WERI-Rb-1 (cell line): ENCODE measurements at regions not wholly inside any gene's neighbourhood (a gene's known extent, or its start where the extent isn't known, plus 50 kb on each side); places are given as distances from the start of the nearest gene placed in this dataset.

ENCODE experiments used
- DNase-seq: peaks from one replicate; pipeline ENCODE4 v3.0.0-alpha.2; 2020
- H3K27ac ChIP-seq: fragments of 250-450 bp; sonication (Bioruptor Pico); 2 replicates; pipeline ENCODE4 v1.5.1; 2020; ENCODE audit warnings: mild to moderate bottlenecking, moderate library complexity
- H3K27me3 ChIP-seq: fragments of 250-450 bp; sonication (Bioruptor Pico); 2 replicates; pipeline ENCODE4 v1.5.1; 2021; ENCODE audit warnings: mild to moderate bottlenecking, low read depth, moderate library complexity; ENCODE audit not compliant: insufficient read depth, severe bottlenecking
- H3K36me3 ChIP-seq: fragments of 250-450 bp; sonication (Bioruptor Pico); 2 replicates; pipeline ENCODE4 v1.5.1; 2020; ENCODE audit warnings: mild to moderate bottlenecking, moderate library complexity
- H3K4me3 ChIP-seq: 2 replicates; pipeline ENCODE4 v1.5.1; 2011; ENCODE audit warnings: low read depth, mild to moderate bottlenecking, control low read depth, low read length
- H3K9me3 ChIP-seq: fragments of 250-450 bp; sonication (Bioruptor Pico); 2 replicates; pipeline ENCODE4 v1.5.1; 2021; ENCODE audit warnings: mild to moderate bottlenecking, moderate library complexity; ENCODE audit not compliant: severe bottlenecking
- TF ChIP-seq, protein P1 (sequence below): IDR thresholded peaks from 2 replicates; pipeline ENCODE4 v1.5.1; 2011; ENCODE audit warnings: low read depth, mild to moderate bottlenecking, control low read depth, inconsistent platforms, low read length

DNA sequence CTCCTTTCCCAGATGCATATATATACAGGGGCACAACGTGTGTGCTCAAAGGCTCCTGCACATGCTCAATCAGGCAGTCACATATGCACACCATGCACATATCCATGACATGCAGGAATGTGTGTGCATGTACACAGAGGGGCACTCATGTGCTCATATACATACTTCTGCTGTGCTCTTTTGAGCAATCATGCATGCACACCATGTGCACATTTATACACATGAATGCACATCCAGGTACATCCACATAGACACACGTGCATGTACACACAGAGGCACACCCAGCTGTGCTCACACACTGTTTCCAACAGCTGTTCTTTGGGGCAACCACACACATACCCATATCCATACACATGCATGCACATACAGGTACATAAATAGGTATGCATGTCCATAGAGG, 165.3 kb downstream of the SALL1 start:
- Histone ChIP-seq H3K27me3 (no peaks in the 10 kb centered on the region), H3K9me3 (no peaks in the 10 kb centered on the region), H3K4me3 (no peak overlapping the region), H3K27ac (no peak overlapping the region), H3K36me3 (no peaks in the 10 kb centered on the region)
- DNase-seq: no peak
- TF ChIP-seq, protein P1, sequence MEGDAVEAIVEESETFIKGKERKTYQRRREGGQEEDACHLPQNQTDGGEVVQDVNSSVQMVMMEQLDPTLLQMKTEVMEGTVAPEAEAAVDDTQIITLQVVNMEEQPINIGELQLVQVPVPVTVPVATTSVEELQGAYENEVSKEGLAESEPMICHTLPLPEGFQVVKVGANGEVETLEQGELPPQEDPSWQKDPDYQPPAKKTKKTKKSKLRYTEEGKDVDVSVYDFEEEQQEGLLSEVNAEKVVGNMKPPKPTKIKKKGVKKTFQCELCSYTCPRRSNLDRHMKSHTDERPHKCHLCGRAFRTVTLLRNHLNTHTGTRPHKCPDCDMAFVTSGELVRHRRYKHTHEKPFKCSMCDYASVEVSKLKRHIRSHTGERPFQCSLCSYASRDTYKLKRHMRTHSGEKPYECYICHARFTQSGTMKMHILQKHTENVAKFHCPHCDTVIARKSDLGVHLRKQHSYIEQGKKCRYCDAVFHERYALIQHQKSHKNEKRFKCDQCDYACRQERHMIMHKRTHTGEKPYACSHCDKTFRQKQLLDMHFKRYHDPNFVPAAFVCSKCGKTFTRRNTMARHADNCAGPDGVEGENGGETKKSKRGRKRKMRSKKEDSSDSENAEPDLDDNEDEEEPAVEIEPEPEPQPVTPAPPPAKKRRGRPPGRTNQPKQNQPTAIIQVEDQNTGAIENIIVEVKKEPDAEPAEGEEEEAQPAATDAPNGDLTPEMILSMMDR: no peak

DNA sequence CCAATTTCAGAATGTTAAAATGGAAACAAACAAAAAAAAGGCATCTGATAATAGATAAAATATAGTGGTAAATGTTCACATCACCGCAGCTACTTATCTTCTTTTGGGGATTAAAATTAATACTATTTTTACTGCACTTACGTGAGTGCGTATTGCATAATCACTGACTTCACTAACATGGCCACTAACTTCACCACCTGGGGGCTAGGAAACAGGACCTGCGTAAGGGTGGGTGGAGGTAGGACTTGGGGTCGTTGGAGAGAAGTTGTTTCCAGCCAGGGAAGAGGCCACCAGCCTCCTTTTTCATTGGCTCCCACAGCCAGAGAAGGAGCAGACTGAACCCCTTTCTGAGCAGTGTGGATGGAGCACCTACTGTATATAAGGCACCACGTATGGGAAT, 166.4 kb downstream of the SALL1 start:
- TF ChIP-seq, protein P1: no peak
- Histone ChIP-seq H3K27ac (no peak overlapping the region), H3K4me3 (no peak overlapping the region), H3K36me3 (no peaks in the 10 kb centered on the region), H3K9me3 (no peaks in the 10 kb centered on the region), H3K27me3 (no peaks in the 10 kb centered on the region)
- no peak for DNase-seq

DNA sequence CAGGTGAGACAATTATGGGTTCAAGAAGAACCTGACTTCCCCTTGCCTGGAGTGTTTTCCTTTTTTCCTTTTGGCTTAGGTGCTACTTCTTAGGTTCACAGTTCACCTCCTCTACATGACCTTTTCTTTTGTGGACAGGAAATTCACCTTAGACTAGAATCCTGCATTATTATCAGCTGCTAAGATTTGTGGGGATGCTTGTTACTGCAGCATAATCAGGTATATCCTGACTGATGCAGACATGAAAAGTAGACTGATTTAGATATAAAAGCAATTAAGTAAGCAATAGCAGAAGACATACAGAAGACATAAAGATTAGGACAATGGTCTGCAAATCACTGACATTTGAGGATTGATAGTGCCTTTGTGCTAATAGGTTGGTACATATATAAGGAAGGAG, 168.3 kb downstream of the SALL1 start:
- Histone ChIP-seq H3K27ac (no peak overlapping the region), H3K9me3 (no peaks in the 10 kb centered on the region), H3K36me3 (no peaks in the 10 kb centered on the region), H3K27me3 (no peaks in the 10 kb centered on the region), H3K4me3 (no peak overlapping the region)
- TF ChIP-seq, protein P1: no peak
- no peak for DNase-seq

DNA sequence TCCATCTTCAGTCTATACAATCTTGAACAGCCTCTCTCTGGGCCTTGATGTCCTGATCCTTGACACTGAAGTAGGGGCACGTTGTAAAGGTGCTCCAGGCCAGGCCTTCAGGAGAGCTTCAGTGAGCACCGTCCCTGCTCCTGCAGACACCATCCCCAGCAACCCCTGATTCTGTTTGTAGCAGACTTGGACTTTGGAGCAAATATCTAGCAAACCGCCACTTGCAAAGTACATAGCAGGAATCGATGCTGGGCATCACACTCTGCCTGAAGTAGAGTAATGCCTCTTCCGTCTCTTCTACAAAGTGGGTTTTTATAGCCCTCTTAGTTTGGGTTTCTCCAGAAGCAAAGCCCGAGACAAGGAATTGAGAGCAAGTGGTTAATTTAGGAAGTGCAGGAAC, 169.1 kb downstream of the SALL1 start:
- DNase-seq: no peak
- Histone ChIP-seq H3K27me3 (no peaks in the 10 kb centered on the region), H3K36me3 (no peaks in the 10 kb centered on the region), H3K9me3 (no peaks in the 10 kb centered on the region), H3K27ac (no peak overlapping the region), H3K4me3 (no peak overlapping the region)
- TF ChIP-seq, protein P1: no peak

DNA sequence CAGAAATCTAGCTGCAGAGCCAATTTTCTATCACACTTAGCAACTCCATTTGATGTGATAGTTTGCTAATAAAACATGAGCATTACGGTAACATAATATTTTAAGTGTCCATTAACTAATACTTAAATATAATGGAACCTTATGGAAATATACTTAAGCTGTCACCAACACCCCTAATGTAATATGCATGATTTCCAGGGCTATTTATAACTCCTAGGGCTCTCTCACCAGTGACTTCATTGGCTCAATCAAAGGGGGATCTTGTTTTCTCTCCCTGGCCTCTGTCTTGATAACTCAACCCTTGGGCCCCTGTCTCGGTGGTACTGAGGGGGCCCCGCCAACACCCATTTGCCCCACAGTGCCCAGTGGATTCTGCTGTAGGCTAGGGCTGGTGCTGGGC, 170.4 kb downstream of the SALL1 start:
- Histone ChIP-seq H3K4me3 (no peak overlapping the region), H3K9me3 (no peaks in the 10 kb centered on the region), H3K27me3 (no peaks in the 10 kb centered on the region), H3K27ac (no peak overlapping the region), H3K36me3 (no peaks in the 10 kb centered on the region)
- no peak for DNase-seq
- TF ChIP-seq, protein P1: no peak

DNA sequence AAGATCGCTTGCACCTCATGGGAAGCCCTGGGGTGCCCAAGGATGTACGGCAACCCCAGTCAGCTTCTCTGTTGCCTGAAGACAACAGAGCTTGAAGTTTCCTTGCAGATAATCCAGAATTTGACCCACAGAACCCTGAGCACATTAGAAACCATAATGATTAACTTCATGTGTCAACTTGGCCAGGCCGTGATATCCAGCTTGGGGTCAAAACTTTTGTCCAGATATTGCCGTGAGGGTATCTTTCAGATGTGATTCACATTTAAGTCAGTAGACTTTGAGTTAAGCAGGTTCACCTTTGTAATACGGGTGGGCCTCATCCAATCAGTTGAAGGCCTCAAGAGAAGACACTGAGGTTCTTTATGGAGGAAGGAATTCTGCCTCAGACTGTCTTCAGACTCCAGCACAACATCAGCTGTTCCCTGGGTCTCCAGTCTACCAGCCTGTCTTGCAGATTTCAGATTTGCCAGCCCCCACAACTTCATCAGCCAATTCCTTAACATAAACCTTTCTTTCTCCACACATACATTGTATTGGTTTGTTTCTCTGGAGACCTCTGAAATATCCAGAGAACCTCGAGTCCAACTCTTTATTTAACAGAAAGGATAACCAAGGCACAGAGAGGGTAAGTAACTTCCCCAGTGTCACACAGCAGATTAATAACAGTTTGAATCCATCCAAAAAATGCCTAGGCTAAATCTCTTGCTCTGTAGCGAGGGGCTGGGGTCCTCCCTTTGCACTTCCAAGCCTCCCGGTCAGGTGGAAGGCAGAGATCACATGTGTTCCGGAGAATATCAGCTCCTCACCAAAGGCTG, 171.1 kb downstream of the SALL1 start:
- no peak overlapping the region for H3K27ac ChIP-seq
- no peaks in the 10 kb centered on the region for H3K27me3 ChIP-seq
- no peak for DNase-seq
- no peak overlapping the region for H3K4me3 ChIP-seq
- no peaks in the 10 kb centered on the region for H3K36me3 ChIP-seq
- TF ChIP-seq, protein P1: no peak
- H3K9me3 ChIP-seq: no peaks in the 10 kb centered on the region
